Type B pancreatic cell (in vitro differentiated cells): ENCODE measurements at regions not wholly inside any gene's neighbourhood (a gene's known extent, or its start where the extent isn't known, plus 50 kb on each side); places are given as distances from the start of the nearest gene placed in this dataset.

ENCODE experiments used
- DNase-seq: peaks from one replicate; pipeline ENCODE4 v3.0.0; 2021; ENCODE audit warnings: mixed read lengths; ENCODE audit not compliant: unreplicated experiment; ENCODE audit errors: extremely low spot score
- H3K27ac Mint-ChIP-seq: 2 replicates; pipeline ENCODE4 v1.8.0; 2021; ENCODE audit warnings: mild to moderate bottlenecking, mixed read lengths
- H3K27me3 Mint-ChIP-seq: 2 replicates; pipeline ENCODE4 v1.8.0; 2021; ENCODE audit warnings: mixed read lengths
- H3K36me3 Mint-ChIP-seq: 2 replicates; pipeline ENCODE4 v1.8.0; 2021; ENCODE audit warnings: mixed read lengths
- H3K4me1 Mint-ChIP-seq: one replicate; pipeline ENCODE4 v1.8.0; 2021; ENCODE audit warnings: mixed read lengths; ENCODE audit not compliant: unreplicated experiment
- H3K4me3 Mint-ChIP-seq: 2 replicates; pipeline ENCODE4 v1.8.0; 2021; ENCODE audit warnings: mild to moderate bottlenecking, mixed read lengths
- H3K9me3 Mint-ChIP-seq: 2 replicates; pipeline ENCODE4 v1.8.0; 2021; ENCODE audit warnings: mixed read lengths
- TF ChIP-seq, protein P1 (sequence below): fragments of 200-600 bp; sonication (generic); conservative IDR thresholded peaks from 2 replicates; pipeline ENCODE4 v1.5.0; 2021; ENCODE audit warnings: antibody characterized with exemption, mild to moderate bottlenecking

DNA sequence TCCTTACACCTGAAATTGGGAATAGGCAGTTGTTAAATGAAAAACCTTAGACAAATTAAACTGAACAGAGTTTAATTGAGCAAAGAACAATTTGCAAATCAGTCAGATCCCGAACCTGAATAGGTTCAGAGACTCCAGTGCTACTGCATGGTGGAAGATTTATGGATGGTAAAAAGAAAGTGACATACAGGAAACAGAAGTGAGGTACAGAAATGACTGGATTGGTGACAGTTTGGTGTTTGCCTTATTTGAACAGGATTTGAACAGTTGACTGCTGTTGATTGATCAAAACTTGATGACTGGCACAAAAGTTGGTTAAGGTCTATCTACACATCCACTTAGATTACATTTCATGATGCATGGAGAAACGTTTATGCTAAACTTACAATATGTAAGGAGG is 248.8 kb downstream of the HNMT start:
- DNase-seq, result no peak
- no peak overlapping the region for H3K27ac Mint-ChIP-seq
- TF ChIP-seq, protein P1, sequence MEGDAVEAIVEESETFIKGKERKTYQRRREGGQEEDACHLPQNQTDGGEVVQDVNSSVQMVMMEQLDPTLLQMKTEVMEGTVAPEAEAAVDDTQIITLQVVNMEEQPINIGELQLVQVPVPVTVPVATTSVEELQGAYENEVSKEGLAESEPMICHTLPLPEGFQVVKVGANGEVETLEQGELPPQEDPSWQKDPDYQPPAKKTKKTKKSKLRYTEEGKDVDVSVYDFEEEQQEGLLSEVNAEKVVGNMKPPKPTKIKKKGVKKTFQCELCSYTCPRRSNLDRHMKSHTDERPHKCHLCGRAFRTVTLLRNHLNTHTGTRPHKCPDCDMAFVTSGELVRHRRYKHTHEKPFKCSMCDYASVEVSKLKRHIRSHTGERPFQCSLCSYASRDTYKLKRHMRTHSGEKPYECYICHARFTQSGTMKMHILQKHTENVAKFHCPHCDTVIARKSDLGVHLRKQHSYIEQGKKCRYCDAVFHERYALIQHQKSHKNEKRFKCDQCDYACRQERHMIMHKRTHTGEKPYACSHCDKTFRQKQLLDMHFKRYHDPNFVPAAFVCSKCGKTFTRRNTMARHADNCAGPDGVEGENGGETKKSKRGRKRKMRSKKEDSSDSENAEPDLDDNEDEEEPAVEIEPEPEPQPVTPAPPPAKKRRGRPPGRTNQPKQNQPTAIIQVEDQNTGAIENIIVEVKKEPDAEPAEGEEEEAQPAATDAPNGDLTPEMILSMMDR, result no peak
- no peaks in the 10 kb centered on the region for H3K27me3 Mint-ChIP-seq
- no peaks in the 10 kb centered on the region for H3K4me1 Mint-ChIP-seq
- H3K4me3 Mint-ChIP-seq, result no peak overlapping the region
- no peaks in the 10 kb centered on the region for H3K36me3 Mint-ChIP-seq
- no peaks in the 10 kb centered on the region for H3K9me3 Mint-ChIP-seq

DNA sequence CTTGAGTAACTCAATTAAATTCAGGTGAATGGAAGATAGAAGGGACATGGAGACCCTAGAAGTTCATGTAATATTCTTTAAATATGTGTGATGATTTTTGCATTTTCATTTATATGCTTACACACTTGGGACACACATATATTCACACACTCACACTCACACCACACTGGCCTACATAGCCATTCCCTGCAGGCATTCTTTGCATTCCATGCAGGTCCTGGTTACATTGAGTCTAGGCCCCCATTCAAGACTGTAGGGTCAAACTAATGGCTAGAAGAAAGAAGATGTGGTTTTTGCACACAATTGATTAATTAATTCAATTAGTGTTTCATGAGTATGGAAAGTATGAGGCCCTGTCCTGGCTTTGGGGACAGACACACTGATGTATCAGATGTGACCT is 249.4 kb downstream of the HNMT start:
- Mint-ChIP-seq H3K9me3 (no peaks in the 10 kb centered on the region), H3K27ac (no peak overlapping the region), H3K4me1 (no peaks in the 10 kb centered on the region), H3K36me3 (no peaks in the 10 kb centered on the region), H3K27me3 (no peaks in the 10 kb centered on the region), H3K4me3 (no peak overlapping the region)
- DNase-seq, result no peak
- TF ChIP-seq, protein P1, result no peak

DNA sequence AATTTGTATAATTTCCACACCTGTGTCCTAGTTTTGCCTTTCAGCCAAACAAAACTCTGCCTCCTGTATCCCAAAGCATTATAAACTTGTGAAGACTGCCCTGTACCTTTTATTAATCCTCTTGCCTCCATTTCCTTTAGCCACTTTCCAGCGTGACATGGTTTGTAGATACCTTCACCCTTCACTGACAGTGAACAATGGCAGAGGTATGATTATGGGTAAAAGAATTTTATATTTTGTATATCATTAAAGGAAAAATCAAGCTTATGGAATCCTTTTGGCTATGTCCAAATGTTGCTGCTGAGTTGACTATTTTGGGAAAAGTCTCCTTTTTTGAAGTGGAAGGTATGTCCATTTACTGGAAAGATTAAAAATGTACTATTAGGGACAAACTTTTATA is 251.7 kb downstream of the HNMT start:
- Mint-ChIP-seq H3K9me3 (no peaks in the 10 kb centered on the region), H3K27ac (no peak overlapping the region), H3K36me3 (no peaks in the 10 kb centered on the region), H3K4me3 (no peak overlapping the region), H3K27me3 (no peaks in the 10 kb centered on the region), H3K4me1 (no peaks in the 10 kb centered on the region)
- DNase-seq, result no peak
- TF ChIP-seq, protein P1, result no peak

DNA sequence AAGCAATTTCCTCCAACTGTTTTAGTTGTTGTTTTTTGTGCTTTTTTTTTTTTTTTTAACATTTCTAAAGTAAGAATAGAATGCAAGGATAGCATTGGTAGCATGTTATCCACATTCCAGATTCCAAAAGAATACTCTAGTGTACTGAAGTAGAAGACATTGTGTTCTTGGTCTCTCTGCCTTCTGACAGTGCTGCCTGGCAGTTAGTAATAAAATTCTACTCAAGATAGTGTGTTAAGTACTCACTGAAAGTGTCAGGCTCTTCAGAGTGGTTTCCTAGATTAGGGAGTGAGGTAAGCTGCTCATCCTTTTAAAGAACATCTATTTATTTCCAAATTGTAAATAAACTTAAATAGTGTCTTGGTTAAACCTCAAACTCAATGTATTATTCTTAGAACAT is 253.7 kb downstream of the HNMT start:
- Mint-ChIP-seq H3K4me3 (no peak overlapping the region), H3K4me1 (no peaks in the 10 kb centered on the region)

DNA sequence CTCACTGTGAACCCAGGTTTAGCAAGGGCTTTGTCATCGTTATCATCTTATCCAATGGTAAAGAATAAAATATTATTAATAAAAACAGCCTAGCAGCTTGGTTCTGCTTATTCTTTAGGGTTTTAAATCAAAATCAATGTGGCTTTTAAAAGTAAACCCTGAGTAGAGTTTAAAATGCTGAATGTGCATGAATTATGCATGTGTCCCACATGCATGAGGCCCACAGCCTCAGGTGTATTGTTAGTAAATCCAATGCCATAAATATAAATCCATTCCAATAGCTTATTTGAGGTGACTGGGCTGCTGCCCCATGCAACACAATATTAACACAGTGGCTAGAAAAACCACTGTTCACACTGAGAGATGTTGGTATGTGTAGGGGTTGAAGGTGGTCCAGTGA is 254.1 kb downstream of the HNMT start:
- H3K36me3 Mint-ChIP-seq, result no peaks in the 10 kb centered on the region
- H3K4me3 Mint-ChIP-seq, result no peak overlapping the region
- H3K27me3 Mint-ChIP-seq, result no peaks in the 10 kb centered on the region
- H3K9me3 Mint-ChIP-seq, result no peaks in the 10 kb centered on the region
- no peak for DNase-seq
- H3K4me1 Mint-ChIP-seq, result no peaks in the 10 kb centered on the region
- no peak overlapping the region for H3K27ac Mint-ChIP-seq
- TF ChIP-seq, protein P1, result no peak

More for the DNA sequence above, 253.7 kb downstream of the HNMT start:
- no peaks in the 10 kb centered on the region for H3K27me3 Mint-ChIP-seq
- TF ChIP-seq, protein P1, result no peak
- DNase-seq, result no peak
- no peaks in the 10 kb centered on the region for H3K9me3 Mint-ChIP-seq
- no peak overlapping the region for H3K27ac Mint-ChIP-seq
- H3K36me3 Mint-ChIP-seq, result no peaks in the 10 kb centered on the region

DNA sequence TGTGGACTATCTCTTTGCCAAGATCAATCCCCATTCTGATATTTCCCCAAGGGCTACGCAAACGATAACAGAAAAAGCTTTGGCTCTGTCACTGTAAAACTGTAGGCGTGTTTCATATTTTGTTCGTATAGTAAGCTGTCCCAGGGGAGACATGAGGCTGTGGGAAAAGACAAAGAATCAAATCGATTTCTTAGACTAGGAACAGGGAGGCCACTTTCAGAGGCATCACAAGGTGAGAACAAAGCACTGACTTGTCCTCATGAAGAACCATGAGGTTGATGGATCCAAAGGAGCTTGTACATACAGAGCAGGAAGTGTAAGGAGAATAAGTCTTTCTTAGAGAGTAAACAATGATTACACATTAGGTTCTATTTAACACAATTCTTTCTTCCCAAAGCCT is 255.7 kb downstream of the HNMT start:
- DNase-seq, result no peak
- Mint-ChIP-seq H3K9me3 (no peaks in the 10 kb centered on the region), H3K4me3 (no peak overlapping the region), H3K36me3 (no peaks in the 10 kb centered on the region), H3K27ac (no peak overlapping the region), H3K27me3 (no peaks in the 10 kb centered on the region), H3K4me1 (no peaks in the 10 kb centered on the region)
- TF ChIP-seq, protein P1, result no peak
